GM19324 (cell line): ENCODE measurements at regions not wholly inside any gene's neighbourhood (a gene's known extent, or its start where the extent isn't known, plus 50 kb on each side); places are given as distances from the start of the nearest gene placed in this dataset.
"Not testable (repeated sequence)": the region's sequence is repeated elsewhere in the genome, so short reads cannot be mapped to it uniquely, and the experiment has no call there.

ENCODE experiments used
- ATAC-seq: cut with Tn5 transposase; IDR thresholded peaks from one replicate; pipeline ENCODE4 v1.9.1; 2021; ENCODE audit warnings: mild to moderate bottlenecking, moderate library complexity; ENCODE audit not compliant: unreplicated experiment, low FRiP score

DNA sequence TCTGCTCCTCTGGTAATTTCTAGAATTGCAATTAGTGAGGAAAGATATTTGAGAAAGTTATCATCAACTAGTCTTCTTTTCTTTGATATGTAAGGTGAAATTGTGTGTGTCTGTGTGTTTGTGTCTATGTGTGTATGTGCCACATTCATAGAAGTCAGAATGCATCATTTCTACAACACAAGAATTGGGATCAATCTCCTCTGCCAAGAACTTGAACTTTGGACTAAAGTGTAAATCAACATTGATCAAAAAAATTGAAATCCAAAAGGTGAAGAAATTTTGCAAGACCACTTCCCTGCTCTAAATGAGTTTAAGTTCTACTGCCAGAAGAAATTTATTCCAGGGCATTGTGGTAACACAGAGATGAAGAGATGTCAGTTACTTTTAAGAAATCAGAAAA is 1072.8 kb downstream of the GRM8 start:
- no peak for ATAC-seq

GRCh38 chr7:126178865-126179264 is 1073.9 kb downstream of the GRM8 start:
- no peak for ATAC-seq

- no peak for ATAC-seq
Observed at GRCh38 chr7:126177782-126178181, 1075.0 kb downstream of the GRM8 start.

DNA sequence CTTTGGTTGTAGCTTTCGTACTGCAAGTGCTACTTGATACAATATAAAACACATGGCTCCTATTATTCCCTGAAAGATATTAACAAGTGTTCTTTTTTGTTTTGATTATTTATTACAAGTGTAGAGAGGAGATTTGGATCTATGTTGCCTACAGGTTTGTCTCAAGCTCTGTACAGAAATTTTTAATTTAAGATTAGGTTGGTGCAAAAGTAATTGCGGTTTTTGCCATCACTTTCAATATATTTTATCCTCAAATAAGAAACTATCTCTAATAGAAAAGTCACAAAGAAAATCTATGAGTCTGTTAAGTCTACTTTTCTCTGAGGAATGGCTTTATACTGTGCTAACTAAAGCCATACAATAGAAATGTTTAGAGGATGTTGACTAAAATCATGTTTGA is 1086.1 kb downstream of the GRM8 start:
- ATAC-seq, result no peak

DNA sequence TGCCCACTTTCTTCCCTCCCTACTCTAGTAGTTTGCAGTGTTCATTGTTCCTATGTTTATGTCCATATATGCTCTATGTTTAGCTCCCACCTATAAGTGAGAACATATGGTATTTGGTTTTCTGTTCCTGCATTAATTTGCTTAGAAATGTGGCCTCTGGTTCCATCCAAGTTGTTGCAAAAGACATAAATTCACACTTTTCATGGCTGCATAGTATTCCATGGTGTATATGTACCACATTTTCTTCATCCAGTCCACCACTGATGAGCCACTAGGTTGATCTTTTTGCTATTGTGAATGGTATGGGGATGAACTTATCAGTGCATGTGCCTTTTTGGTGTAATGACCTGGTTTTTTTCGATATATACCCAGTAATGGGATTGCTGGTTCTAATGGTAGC is 1089.1 kb downstream of the GRM8 start:
- ATAC-seq, result no peak

DNA sequence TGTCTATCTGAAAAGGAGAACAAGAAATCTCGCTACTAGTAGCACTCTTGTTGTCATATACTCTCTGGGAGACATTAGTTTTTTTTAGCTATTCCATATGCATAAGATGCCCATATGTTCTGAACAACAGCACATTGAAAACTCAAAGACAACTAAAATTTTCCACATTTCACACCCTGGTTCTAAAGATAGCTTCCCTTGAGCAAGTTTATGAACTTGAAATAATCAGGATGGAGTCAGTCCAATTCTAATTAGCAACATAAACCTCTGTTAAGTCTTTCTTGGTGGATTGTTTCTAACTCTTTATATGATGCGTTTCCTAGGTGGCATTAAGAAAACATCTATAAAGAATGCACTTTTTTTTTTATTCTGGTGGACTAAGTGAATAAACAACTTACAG is 1095.3 kb downstream of the GRM8 start:
- no peak for ATAC-seq

DNA sequence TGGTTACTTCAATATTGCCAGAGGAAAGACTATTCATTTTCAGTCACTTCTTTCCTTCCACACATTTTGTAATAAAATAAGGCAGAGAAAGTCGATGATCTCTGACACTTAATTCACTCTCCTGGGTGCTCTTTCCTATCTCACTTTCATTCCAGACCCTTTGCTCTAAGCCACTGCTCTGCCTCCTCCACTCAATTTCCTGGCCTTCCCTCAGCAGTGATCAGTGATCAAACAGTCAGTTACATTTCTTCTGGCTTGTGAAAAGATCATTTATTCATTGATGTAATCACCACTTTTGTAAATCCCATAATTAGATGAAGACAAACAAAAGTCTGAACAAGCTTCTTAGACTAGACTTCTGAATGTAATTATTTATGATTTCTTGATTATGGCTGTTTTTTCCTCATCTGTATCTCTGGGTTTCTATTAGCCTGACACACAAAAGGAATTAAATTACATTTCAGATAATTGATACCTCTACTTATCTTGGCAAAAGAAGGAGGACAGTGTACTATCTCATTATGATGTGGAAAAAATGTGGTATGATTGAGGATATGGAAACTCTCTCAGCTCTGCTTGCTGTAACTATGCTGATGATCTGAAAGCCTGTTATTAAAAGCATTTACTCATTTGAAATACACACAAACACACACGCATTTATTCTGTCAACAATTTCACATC is 1102.3 kb downstream of the GRM8 start:
- ATAC-seq, result no peak

- no peak for ATAC-seq
Observed at GRCh38 chr7:126140858-126141466, 1111.8 kb downstream of the GRM8 start.

GRCh38 chr7:126119981-126120380 is 1132.8 kb downstream of the GRM8 start:
- no peak for ATAC-seq

DNA sequence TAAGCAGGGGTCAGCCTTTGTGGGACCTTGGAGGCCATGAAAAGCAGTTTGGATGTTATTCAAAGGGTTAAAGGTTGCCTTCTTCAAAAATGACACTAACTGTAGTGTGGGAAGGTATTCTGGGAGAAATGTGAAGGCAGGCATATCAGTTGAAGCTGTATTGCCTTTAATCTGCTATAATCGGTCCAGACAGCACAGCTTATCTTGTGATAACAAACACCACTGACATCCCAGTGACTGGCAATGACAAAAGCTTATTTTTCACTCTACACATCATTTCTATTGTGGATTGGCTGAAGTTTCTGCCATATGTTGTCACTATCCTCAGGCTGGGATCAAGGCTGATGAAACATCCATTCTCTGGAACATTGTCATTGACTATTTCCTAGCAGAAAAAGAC is 1149.2 kb downstream of the GRM8 start:
- no peak for ATAC-seq

DNA sequence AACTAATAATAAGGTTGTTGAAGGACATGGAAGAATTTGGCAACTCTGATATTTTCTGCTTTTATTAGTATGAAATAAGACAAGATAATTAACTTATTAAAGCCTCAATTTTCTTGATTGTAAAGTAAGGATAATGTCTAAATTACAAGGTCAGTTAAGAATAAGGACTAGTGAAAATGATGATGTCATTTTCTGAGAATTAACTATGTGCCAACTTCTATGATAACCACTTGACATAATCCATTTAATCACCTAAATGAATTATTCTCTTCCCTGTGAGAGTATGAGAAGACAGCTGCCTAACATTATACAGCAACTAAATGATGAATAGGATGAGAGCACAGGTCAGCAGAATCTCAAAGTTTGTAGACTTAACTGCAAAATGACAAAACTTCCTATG is 1153.4 kb upstream of the POT1 start:
- ATAC-seq, result no peak

GRCh38 chr7:126079581-126079980 is 1150.0 kb upstream of the POT1 start:
- ATAC-seq, result no peak

DNA sequence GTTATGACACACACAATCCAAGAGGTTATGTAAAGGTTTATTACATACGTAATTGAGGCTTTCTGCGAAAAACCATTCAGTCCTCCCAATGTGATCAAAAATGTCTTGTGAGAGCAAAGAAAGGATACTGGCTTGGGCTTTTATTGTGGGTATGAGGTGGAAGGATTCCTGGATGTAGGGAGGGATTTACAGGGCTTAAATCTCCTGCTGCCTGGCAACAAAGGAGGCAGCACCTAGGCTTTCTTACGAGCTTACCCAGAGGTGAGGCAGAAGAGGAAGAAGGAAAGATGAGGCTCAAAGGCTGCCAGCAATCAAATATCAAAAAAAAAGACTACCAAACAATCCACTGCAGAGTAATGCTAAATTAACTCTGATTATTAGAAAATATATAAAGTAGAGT is 1149.5 kb upstream of the POT1 start:
- ATAC-seq, result no peak

DNA sequence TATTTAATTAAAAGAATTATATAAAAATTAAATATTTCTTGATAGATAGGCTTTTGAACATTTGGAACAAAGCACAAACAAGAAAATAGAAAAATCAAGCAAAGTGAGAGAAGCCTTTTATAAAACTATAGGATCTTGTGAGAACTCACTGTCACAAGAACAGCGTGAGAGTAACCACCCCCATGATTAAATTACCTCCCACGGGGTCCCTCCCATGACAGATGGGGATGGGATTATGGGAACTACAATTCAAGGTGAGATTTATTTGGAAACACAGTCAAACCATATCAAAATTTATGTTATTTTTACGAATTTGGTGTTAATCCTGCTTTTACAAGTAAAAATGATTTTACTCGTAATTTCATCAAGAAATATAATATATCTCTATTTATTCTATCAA is 1136.1 kb upstream of the POT1 start:
- ATAC-seq, result no peak

- no peak for ATAC-seq
Observed at GRCh38 chr7:126057979-126058378, 1128.4 kb upstream of the POT1 start.

DNA sequence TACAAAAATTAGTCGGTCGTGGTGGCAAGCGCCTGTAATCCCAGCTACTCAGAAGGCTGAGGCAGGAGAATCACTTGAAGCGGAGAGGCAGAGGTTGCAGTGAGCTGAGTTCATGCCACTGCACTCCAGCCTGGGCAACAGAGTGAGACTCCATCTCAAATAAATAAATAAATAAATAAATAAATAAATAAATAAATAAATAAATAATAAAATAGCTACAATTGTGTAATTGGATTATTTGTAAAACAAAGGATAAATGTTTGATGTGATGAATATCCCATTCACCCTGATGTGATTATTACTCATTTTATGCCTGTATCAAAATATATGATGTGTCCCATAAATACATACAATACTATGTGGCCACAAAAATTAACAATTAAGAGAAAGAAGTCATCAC is 1127.0 kb upstream of the POT1 start:
- not testable (repeated sequence) for ATAC-seq

GRCh38 chr7:126052229-126052628 is 1122.6 kb upstream of the POT1 start:
- ATAC-seq, result no peak

GRCh38 chr7:126044662-126045061 is 1115.0 kb upstream of the POT1 start:
- no peak for ATAC-seq

GRCh38 chr7:126041472-126041871 is 1111.8 kb upstream of the POT1 start:
- ATAC-seq, result no peak

DNA sequence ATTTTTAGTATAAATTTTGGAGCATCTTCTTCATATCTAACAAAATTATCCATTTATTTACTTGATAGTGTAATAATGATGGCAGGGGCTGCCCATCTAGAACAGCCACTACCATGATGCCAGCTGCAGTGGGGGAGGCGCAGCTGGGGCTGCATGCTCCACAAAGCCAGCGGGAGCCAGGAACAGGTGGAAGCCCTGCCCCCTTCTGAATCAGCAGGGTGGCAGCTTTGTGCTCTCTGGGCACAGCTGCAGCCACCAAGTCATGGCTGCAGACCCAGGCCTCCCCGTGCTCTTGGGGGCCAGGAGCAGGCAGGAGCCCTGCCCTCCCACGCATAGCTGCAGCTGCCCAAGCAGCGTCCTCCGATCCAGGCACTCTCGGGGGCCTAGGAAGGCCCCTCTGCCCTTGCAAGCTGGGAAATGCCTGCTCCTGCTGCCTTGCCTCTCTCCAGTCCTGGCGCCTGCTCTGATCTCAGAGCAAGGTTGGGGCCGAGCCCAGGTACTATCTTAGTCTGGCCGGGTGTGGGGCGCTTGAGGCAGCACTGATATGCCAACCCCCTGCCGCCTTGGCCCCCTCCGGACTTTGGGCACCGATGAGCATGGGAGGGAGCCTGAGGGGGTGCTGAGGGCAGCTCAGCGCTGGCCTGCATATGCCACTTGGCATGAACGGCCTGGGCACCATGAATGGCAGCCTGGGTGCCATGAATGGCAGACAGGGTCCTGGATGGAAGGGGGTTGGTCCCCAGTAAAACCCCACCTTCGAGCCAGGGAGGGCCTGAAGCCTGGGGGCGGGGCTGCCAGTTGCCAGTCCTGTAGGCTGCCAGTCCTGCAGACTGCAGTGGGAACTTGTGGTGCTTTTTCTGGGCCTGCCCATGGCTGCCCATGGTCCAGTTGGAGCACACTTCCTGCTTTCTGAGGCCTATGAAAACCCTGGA is 1110.8 kb upstream of the POT1 start:
- ATAC-seq, result no peak

DNA sequence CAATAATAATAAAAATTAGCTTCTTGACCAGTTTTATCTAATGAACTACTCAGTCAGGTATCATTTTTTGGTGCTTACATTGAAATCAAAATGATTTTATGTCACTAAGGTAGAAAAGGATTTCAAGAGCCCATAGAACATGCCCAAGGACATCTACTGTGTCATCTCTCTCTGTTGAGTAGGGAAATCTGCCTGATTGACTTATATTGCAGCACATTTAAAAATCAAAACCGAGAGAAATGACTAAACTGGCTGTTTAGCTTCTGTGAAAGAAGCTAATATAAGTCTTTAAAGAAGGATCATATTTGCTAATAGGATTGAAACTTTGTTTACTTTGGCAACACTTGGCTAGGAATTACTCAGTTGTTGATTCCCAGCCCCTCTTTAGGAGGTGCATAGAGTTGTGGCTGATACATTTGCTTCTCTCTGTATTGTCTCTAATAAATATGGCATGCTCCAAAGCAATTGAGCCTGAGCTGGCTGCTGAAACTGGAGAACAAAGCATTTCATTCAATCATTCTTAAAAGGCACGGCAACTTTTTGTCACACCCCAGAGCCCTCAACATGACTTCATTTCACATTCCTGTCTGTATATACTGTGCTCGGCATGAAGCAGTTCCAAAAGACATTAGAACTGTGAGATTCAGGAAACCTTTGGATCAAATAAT is 1096.9 kb upstream of the POT1 start:
- no peak for ATAC-seq
